ENCODE measurements at regions not wholly inside any gene's neighbourhood (a gene's known extent, or its start where the extent isn't known, plus 50 kb on each side); places are given as distances from the start of the nearest gene placed in this dataset.
"Not testable (repeated sequence)": the region's sequence is repeated elsewhere in the genome, so short reads cannot be mapped to it uniquely, and the experiment has no call there.

- not testable (repeated sequence) for TF ChIP-seq CTCF, POLR2A (IDR thresholded peaks at IDR 0.05)
These were observed 129.1 kb upstream of the TPTE start for GRCh38 chr21:10392301-10392700.
